ENCODE measurements at regions not wholly inside any gene's neighbourhood (a gene's known extent, or its start where the extent isn't known, plus 50 kb on each side); places are given as distances from the start of the nearest gene placed in this dataset.

DNA sequence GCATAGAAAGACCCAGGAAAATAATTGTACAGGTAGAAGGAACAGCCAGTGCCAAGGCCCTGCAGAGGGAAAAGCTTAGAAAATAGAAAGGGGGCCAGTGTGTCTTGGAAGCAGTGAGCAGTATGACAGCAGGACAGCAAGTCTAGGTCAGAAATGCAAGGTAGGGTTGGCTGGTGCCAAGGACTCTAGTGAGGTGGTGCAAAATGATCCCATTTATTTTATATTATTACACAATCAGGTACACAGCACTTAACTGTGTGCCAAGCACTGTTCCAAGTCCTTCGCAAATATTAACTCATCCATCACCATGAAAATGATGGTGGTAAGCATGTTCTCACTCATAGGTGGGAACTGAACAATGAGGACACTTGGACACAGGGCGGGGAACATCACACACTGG lies 100.0 kb downstream of the AQP4 start:
- intact Hi-C loops (cut with micrococcal nuclease) = no loop called here
- ATAC-seq (no peak), DNase-seq (no peak)
- no CpG with 5 or more reads among the region's 2 CpGs for WGBS (ENCODE audit: insufficient coverage)
- Histone ChIP-seq H3K4me1 (ENCODE audit: control insufficient read depth, insufficient read depth, low read length) (no peaks in the 10 kb centered on the region), H3K9me3 (ENCODE audit: control insufficient read depth, insufficient read depth, low read length) (peaks cover 4% of the 10 kb centered on the region), H3K4me3 (ENCODE audit: low read length) (no peak overlapping the region), H3K27ac (ENCODE audit: low read length) (no peak overlapping the region), H3K36me3 (ENCODE audit: control insufficient read depth, insufficient read depth, low read length) (no peaks in the 10 kb centered on the region), H3K27me3 (ENCODE audit: control insufficient read depth, insufficient read depth, low read length) (no peaks in the 10 kb centered on the region)
- Mint-ChIP-seq H3K27me3 (ENCODE audit: low read depth in 2 of 2) (no peaks in the 10 kb centered on the region), H3K4me3 (no peak overlapping the region), H3K9me3 (peaks cover 3 to 4% of the 10 kb centered on the region in 2 donors), H3K27ac (no peak overlapping the region), H3K4me1 (no peaks in the 10 kb centered on the region), H3K36me3 (no peaks in the 10 kb centered on the region)
- TF ChIP-seq, protein P1, sequence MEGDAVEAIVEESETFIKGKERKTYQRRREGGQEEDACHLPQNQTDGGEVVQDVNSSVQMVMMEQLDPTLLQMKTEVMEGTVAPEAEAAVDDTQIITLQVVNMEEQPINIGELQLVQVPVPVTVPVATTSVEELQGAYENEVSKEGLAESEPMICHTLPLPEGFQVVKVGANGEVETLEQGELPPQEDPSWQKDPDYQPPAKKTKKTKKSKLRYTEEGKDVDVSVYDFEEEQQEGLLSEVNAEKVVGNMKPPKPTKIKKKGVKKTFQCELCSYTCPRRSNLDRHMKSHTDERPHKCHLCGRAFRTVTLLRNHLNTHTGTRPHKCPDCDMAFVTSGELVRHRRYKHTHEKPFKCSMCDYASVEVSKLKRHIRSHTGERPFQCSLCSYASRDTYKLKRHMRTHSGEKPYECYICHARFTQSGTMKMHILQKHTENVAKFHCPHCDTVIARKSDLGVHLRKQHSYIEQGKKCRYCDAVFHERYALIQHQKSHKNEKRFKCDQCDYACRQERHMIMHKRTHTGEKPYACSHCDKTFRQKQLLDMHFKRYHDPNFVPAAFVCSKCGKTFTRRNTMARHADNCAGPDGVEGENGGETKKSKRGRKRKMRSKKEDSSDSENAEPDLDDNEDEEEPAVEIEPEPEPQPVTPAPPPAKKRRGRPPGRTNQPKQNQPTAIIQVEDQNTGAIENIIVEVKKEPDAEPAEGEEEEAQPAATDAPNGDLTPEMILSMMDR (IDR thresholded peaks at IDR 0.05) = no peak

DNA sequence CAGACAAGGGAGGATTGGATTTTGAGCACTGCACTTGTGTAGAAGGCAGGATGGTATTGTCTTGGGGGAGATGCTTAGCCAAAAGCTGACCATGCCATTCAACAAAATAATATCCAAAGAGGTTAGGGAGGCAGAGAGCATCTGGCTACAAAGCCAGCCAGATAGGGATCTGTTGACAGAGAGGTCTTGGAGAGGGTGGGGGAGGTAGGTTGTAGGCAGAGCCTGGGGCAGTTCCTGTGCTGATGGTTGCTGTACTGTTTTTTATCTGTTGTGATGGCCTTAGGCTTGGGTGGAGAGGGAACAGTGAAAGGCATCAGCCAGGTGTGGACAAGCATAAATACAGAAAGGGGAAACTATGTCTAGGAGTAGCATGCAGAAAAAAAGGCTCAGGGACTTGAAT lies 100.9 kb downstream of the AQP4 start:
- Histone ChIP-seq H3K36me3 (ENCODE audit: control insufficient read depth, insufficient read depth, low read length) (no peaks in the 10 kb centered on the region), H3K27me3 (ENCODE audit: control insufficient read depth, insufficient read depth, low read length) (no peaks in the 10 kb centered on the region), H3K4me3 (ENCODE audit: low read length) (no peak overlapping the region), H3K4me1 (ENCODE audit: control insufficient read depth, insufficient read depth, low read length) (no peaks in the 10 kb centered on the region), H3K27ac (ENCODE audit: low read length) (no peak overlapping the region), H3K9me3 (ENCODE audit: control insufficient read depth, insufficient read depth, low read length) (peaks cover 4% of the 10 kb centered on the region)
- Mint-ChIP-seq H3K4me1 (no peaks in the 10 kb centered on the region), H3K36me3 (no peaks in the 10 kb centered on the region), H3K27me3 (ENCODE audit: low read depth in 2 of 2) (no peaks in the 10 kb centered on the region), H3K4me3 (no peak overlapping the region), H3K9me3 (peaks cover 3 to 4% of the 10 kb centered on the region in 2 donors), H3K27ac (no peak overlapping the region)
- TF ChIP-seq, protein P1 (IDR thresholded peaks at IDR 0.05) = no peak
- ATAC-seq (no peak), DNase-seq (no peak)
- intact Hi-C loops (cut with micrococcal nuclease) = no loop called here

DNA sequence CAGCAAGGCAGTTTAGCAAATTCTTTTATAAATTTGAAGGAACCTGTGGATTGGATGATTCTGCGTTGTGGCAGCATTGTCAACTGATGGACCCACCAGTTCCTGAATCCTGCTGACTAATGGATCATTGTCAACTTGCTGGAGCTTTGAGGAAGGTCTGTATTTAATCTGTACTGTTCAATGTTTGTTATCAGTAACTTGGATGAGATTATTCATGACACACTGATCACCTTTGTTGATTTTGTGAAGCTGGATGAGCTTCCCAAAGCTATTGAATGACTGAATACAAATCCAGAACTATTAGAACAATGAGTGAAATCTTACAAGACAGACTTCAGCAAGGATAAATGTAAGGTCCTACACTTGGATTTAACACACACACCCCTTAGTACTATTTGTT lies 101.3 kb downstream of the AQP4 start:
- ATAC-seq = no peak
- H3K27ac ChIP-seq (ENCODE audit: low read length) = no peak overlapping the region

More for the DNA sequence above, 101.3 kb downstream of the AQP4 start:
- Mint-ChIP-seq H3K27me3 (ENCODE audit: low read depth in 2 of 2) (no peaks in the 10 kb centered on the region), H3K4me1 (no peaks in the 10 kb centered on the region), H3K9me3 (peaks cover 3 to 4% of the 10 kb centered on the region in 2 donors), H3K27ac (no peak overlapping the region), H3K36me3 (no peaks in the 10 kb centered on the region), H3K4me3 (no peak overlapping the region)
- DNase-seq = no peak
- TF ChIP-seq, protein P1 (IDR thresholded peaks at IDR 0.05) = no peak
- H3K4me1 ChIP-seq (ENCODE audit: control insufficient read depth, insufficient read depth, low read length) = no peaks in the 10 kb centered on the region
- no peaks in the 10 kb centered on the region for H3K36me3 ChIP-seq (ENCODE audit: control insufficient read depth, insufficient read depth, low read length)
- H3K4me3 ChIP-seq (ENCODE audit: low read length) = no peak overlapping the region
- 88% methylated on average over 1 of the region's 1 CpG for WGBS (ENCODE audit: insufficient coverage)
- H3K27me3 ChIP-seq (ENCODE audit: control insufficient read depth, insufficient read depth, low read length) = no peaks in the 10 kb centered on the region
- peaks cover 4% of the 10 kb centered on the region for H3K9me3 ChIP-seq (ENCODE audit: control insufficient read depth, insufficient read depth, low read length)
- intact Hi-C loops (cut with micrococcal nuclease) = no loop called here
